ENCODE measurements at regions not wholly inside any gene's neighbourhood (a gene's known extent, or its start where the extent isn't known, plus 50 kb on each side); places are given as distances from the start of the nearest gene placed in this dataset.

DNA sequence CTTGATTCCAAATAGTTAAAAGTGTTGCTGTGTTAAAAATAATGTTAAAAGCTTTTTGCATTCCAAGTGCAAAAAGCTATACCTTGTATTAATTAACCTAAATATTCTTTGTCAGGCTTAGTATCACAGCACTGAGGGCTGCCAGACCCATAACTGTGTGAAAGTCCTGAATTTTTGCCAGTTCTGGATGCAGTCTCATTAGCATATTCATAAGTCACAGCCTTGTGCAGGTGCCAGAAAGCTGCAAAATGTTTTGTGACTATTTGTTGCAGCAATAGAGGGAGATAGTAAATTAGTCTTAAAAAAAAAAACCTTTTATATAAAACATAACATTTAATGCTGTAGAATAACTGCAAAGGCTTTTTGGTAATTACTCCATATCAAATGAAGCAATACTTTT lies 56.6 kb downstream of the SLITRK1 start:
- Histone ChIP-seq H3K4me1 (ENCODE audit: control insufficient read depth, insufficient read depth, low read length) (no peaks in the 10 kb centered on the region), H3K9ac (ENCODE audit: low read length) (no peak overlapping the region), H3K9me3 (ENCODE audit: control insufficient read depth, low read length) (peaks cover 6% of the 10 kb centered on the region), H3K36me3 (ENCODE audit: control insufficient read depth, insufficient read depth, low read length, severe bottlenecking) (no peaks in the 10 kb centered on the region), H3K4me3 (ENCODE audit: low read length) (no peak overlapping the region), H3K27me3 (replicated peaks; ENCODE audit: control insufficient read depth, insufficient read depth, low read length) (no peaks in the 10 kb centered on the region)
- DNase-seq (ENCODE audit: low read depth): peak; percentile 7

DNA sequence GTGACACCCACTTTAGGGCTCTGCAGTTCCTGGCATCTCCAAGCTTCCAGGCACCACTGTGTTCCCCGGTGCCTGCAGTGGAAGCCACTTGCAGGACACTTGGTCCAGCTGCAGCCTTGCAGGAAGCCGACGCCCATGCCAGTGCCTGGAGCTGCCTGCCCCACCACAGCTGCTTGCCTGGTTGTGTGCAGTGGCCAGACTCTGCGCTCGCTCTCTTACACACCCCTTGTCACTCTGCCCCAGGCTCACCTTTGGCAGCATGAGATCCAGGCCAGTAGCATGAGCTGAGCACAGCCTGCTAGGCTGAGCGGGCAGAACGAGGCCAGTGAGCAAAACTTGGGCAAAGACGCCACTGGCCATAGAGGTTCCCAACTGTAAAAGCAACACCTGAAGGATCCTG lies 57.7 kb downstream of the SLITRK1 start:
- Histone ChIP-seq H3K4me1 (ENCODE audit: control insufficient read depth, insufficient read depth, low read length) (no peaks in the 10 kb centered on the region), H3K9me3 (ENCODE audit: control insufficient read depth, low read length) (peaks cover 6% of the 10 kb centered on the region), H3K27me3 (replicated peaks; ENCODE audit: control insufficient read depth, insufficient read depth, low read length) (no peaks in the 10 kb centered on the region), H3K4me3 (ENCODE audit: low read length) (no peak overlapping the region), H3K9ac (ENCODE audit: low read length) (no peak overlapping the region), H3K36me3 (ENCODE audit: control insufficient read depth, insufficient read depth, low read length, severe bottlenecking) (no peaks in the 10 kb centered on the region)
- DNase-seq (ENCODE audit: low read depth): no peak

DNA sequence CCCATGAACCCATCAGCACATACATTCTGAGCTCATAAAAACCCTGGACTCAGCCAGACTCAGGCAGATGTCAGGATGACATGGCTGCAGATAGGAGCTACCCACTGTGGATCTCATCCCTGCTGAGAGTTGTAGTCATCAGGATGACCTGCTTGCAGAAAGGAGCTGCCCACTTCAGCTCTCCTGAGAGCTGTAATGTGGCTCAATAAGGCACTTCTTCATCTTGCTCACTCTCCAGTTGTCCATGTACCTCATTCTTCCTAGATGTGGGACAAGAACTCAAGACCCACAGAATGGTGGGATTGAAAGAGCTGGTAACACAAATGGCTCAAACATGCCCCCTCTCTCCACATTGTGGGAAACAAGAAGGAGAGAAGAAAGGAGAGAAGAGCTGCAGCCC lies 58.2 kb downstream of the SLITRK1 start:
- no peaks in the 10 kb centered on the region for H3K27me3 ChIP-seq (replicated peaks; ENCODE audit: control insufficient read depth, insufficient read depth, low read length)
- no peaks in the 10 kb centered on the region for H3K4me1 ChIP-seq (ENCODE audit: control insufficient read depth, insufficient read depth, low read length)
- no peak for DNase-seq (ENCODE audit: low read depth)
- H3K9me3 ChIP-seq (ENCODE audit: control insufficient read depth, low read length): peaks cover 6% of the 10 kb centered on the region
- H3K36me3 ChIP-seq (ENCODE audit: control insufficient read depth, insufficient read depth, low read length, severe bottlenecking): no peaks in the 10 kb centered on the region
- H3K9ac ChIP-seq (ENCODE audit: low read length): no peak overlapping the region
- no peak overlapping the region for H3K4me3 ChIP-seq (ENCODE audit: low read length)

DNA sequence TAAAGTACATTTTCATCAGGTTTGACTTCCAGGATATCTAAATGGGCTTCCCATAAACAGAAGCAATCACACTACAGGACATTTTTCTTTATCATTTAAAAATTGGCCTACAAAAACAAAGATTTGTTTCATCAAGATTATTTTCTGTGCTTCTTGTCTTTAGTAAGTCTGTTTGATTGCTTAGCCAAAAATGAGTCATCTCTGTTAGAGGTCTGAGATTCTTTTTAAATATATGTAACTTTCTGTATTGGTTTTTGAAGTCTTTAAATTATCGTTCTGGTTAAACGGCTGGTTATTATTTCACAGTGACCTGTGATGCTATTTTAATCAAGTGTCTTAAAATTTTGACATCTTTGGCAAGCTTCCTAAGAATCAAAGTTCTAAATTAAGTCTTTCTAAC lies 62.7 kb downstream of the SLITRK1 start:
- H3K27me3 ChIP-seq (replicated peaks; ENCODE audit: control insufficient read depth, insufficient read depth, low read length): no peaks in the 10 kb centered on the region
- no peaks in the 10 kb centered on the region for H3K36me3 ChIP-seq (ENCODE audit: control insufficient read depth, insufficient read depth, low read length, severe bottlenecking)
- H3K9ac ChIP-seq (ENCODE audit: low read length): no peak overlapping the region
- H3K4me1 ChIP-seq (ENCODE audit: control insufficient read depth, insufficient read depth, low read length): no peaks in the 10 kb centered on the region
- peak; percentile 29 for DNase-seq (ENCODE audit: low read depth)
- no peak overlapping the region for H3K4me3 ChIP-seq (ENCODE audit: low read length)
- peaks cover 6% of the 10 kb centered on the region for H3K9me3 ChIP-seq (ENCODE audit: control insufficient read depth, low read length)

DNA sequence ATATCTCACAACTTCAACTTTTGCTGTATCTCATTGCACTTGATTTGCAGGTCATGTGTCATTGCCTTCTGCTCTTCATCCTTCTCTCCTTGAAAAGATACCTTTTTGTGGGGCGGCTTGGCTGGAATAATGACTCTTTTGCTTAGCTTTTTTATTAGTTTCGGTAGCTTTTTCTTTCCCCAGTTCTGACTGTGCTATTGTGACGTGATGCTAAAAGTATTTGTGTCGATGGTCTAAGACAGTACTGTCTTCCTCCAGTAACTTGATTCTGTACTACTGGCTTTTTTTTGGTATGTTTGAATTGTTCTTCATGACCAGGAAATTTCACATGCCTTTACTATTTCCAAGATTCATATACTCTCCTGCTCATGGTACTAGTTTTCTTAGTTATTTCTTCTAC lies 63.1 kb downstream of the SLITRK1 start:
- Histone ChIP-seq H3K36me3 (ENCODE audit: control insufficient read depth, insufficient read depth, low read length, severe bottlenecking) (no peaks in the 10 kb centered on the region), H3K4me3 (ENCODE audit: low read length) (no peak overlapping the region), H3K4me1 (ENCODE audit: control insufficient read depth, insufficient read depth, low read length) (no peaks in the 10 kb centered on the region), H3K9ac (ENCODE audit: low read length) (no peak overlapping the region), H3K9me3 (ENCODE audit: control insufficient read depth, low read length) (peaks cover 6% of the 10 kb centered on the region), H3K27me3 (replicated peaks; ENCODE audit: control insufficient read depth, insufficient read depth, low read length) (no peaks in the 10 kb centered on the region)
- no peak for DNase-seq (ENCODE audit: low read depth)

DNA sequence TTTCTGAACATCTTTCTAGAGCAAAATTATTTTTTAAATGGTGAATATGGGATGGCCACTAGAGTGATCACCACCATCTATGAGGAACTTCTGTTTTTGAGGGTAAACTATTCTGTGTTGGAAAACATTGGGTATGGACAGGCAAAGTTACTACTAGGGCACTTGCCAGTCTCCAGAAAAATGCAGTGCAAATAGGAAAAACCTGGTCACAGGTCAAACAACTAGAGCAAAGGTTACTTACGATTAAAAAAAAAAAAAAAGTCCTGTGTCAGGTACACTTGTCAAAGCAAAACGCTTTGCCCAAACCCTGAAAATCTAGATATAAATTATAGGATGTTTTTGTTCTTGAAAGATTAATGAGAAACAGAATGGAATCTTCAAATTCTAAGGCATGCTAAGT lies 66.2 kb downstream of the SLITRK1 start:
- Histone ChIP-seq H3K4me1 (ENCODE audit: control insufficient read depth, insufficient read depth, low read length) (no peaks in the 10 kb centered on the region), H3K4me3 (ENCODE audit: low read length) (no peak overlapping the region)

DNA sequence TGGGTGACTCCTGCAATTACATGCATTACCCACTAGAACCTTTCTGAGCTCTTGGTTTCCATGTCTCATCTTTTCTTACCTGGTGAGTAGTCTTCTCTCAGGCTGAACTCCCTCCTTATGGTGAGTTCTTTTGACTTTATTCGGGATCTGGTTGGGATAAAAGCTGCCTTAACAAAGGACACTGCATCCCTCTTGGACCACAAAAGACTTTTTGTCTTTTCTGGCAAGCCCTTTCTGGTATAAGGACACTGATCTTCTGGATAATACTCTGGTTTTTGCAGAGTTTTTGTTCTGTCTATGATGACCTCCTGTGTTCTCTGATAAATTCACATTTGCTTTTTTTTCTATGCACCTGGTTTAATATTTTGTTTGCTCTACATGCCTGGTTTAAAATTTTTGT lies 66.7 kb downstream of the SLITRK1 start:
- Histone ChIP-seq H3K4me1 (ENCODE audit: control insufficient read depth, insufficient read depth, low read length) (no peaks in the 10 kb centered on the region), H3K36me3 (ENCODE audit: control insufficient read depth, insufficient read depth, low read length, severe bottlenecking) (no peaks in the 10 kb centered on the region), H3K27me3 (replicated peaks; ENCODE audit: control insufficient read depth, insufficient read depth, low read length) (no peaks in the 10 kb centered on the region), H3K4me3 (ENCODE audit: low read length) (no peak overlapping the region), H3K9ac (ENCODE audit: low read length) (no peak overlapping the region), H3K9me3 (ENCODE audit: control insufficient read depth, low read length) (no peaks in the 10 kb centered on the region)
- no peak for DNase-seq (ENCODE audit: low read depth)

More for the DNA sequence above, 66.2 kb downstream of the SLITRK1 start:
- no peak for DNase-seq (ENCODE audit: low read depth)
- Histone ChIP-seq H3K9ac (ENCODE audit: low read length) (no peak overlapping the region), H3K36me3 (ENCODE audit: control insufficient read depth, insufficient read depth, low read length, severe bottlenecking) (no peaks in the 10 kb centered on the region), H3K27me3 (replicated peaks; ENCODE audit: control insufficient read depth, insufficient read depth, low read length) (no peaks in the 10 kb centered on the region), H3K9me3 (ENCODE audit: control insufficient read depth, low read length) (no peaks in the 10 kb centered on the region)

DNA sequence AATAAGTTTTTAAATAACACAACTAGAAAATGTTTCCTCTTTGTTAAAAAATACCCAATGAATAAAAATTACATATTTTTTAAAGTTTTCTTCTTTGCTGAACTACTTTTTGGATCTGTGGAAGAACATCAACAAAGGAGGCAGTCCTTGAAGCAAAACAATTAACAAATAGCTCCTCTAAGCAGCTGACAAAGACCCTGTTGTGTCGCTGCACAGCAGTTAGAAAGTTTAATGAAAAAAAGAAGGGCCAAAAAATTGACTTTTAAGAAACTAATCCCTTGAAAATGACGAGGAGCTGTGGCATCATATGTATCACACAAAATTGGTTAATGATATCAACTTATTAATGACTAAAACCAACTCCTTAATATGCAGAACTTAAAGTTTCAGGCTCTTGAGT lies 72.1 kb downstream of the SLITRK1 start:
- Histone ChIP-seq H3K9ac (ENCODE audit: low read length) (no peak overlapping the region), H3K36me3 (ENCODE audit: control insufficient read depth, insufficient read depth, low read length, severe bottlenecking) (no peaks in the 10 kb centered on the region), H3K4me1 (ENCODE audit: control insufficient read depth, insufficient read depth, low read length) (no peaks in the 10 kb centered on the region), H3K9me3 (ENCODE audit: control insufficient read depth, low read length) (no peaks in the 10 kb centered on the region), H3K27me3 (replicated peaks; ENCODE audit: control insufficient read depth, insufficient read depth, low read length) (no peaks in the 10 kb centered on the region), H3K4me3 (ENCODE audit: low read length) (no peak overlapping the region)
- DNase-seq (ENCODE audit: low read depth): no peak

DNA sequence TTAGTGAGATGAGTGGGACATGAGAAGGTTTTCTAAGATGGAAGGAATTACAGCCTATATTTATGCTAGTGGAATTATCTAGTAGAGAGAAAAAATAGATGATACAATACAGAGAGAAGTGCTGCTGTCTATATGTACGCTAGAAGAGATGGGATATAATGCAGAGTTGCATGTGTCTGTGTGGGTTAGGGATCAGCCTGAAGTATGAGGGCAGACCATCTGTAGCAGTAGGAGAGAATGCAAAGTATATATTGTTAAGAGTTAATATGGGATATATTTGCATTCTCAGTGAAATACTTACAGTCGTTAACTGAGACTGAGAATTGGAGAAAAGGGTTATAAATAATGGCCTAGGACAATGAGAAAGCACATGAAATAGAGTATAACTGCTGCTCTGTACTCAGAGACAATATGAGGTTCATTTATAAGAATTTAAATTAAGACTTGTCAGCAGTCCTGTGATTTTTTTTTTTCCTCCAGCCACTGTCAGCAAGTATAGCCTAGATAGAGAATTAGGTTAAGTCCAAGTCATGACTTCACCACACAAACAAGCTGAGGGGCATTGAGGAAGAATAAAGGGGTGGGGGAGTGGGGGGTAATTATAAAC lies 77.8 kb downstream of the SLITRK1 start:
- Histone ChIP-seq H3K9me3 (ENCODE audit: control insufficient read depth, low read length) (no peaks in the 10 kb centered on the region), H3K4me1 (ENCODE audit: control insufficient read depth, insufficient read depth, low read length) (no peaks in the 10 kb centered on the region), H3K4me3 (ENCODE audit: low read length) (no peak overlapping the region), H3K27me3 (replicated peaks; ENCODE audit: control insufficient read depth, insufficient read depth, low read length) (no peaks in the 10 kb centered on the region), H3K36me3 (ENCODE audit: control insufficient read depth, insufficient read depth, low read length, severe bottlenecking) (no peaks in the 10 kb centered on the region), H3K9ac (ENCODE audit: low read length) (no peak overlapping the region)
- DNase-seq (ENCODE audit: low read depth): no peak

DNA sequence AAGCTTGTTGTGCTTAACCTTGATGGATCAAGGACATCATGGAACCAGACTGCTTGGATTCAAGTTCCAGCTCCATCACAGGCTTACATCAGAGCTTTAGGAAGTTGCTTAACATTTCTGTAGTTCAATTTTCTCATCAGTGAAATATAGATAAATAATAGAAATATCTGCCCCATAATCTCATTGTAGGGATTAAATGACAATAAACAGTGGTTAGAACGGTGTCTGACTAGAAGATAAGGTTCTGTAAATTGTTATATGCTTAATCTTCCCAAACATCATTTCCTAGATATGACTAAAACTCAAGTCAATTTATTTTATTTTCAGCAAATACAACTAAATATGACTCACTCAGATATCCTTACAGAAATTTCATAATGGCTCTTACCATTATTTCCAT lies 83.5 kb downstream of the SLITRK1 start:
- Histone ChIP-seq H3K9me3 (ENCODE audit: control insufficient read depth, low read length) (no peaks in the 10 kb centered on the region), H3K4me1 (ENCODE audit: control insufficient read depth, insufficient read depth, low read length) (no peaks in the 10 kb centered on the region), H3K36me3 (ENCODE audit: control insufficient read depth, insufficient read depth, low read length, severe bottlenecking) (no peaks in the 10 kb centered on the region), H3K9ac (ENCODE audit: low read length) (no peak overlapping the region), H3K4me3 (ENCODE audit: low read length) (no peak overlapping the region), H3K27me3 (replicated peaks; ENCODE audit: control insufficient read depth, insufficient read depth, low read length) (no peaks in the 10 kb centered on the region)
- peak; percentile 69 for DNase-seq (ENCODE audit: low read depth)

DNA sequence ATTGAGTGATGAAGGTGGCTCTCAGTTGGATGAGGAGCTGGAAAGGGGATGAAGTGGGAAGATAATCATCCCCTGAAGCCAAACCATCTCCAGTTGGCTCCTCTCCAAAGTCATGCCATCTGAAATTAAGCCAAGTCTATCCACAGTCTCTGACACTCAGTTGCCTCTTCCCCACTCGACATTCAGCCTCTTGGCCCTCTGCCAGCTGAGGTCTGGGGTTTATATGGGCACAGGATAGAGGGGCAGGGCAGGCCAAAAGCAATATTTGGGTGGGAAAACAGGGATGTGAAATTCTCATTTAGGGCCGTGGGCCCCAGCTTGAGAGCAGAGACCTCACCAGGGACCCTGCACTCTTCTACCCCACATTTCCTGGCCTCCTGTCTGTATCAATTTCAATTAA lies 85.9 kb downstream of the SLITRK1 start:
- no peaks in the 10 kb centered on the region for H3K27me3 ChIP-seq (replicated peaks; ENCODE audit: control insufficient read depth, insufficient read depth, low read length)
- no peak for DNase-seq (ENCODE audit: low read depth)
- H3K4me3 ChIP-seq (ENCODE audit: low read length): no peak overlapping the region
- H3K9me3 ChIP-seq (ENCODE audit: control insufficient read depth, low read length): no peaks in the 10 kb centered on the region
- H3K36me3 ChIP-seq (ENCODE audit: control insufficient read depth, insufficient read depth, low read length, severe bottlenecking): no peaks in the 10 kb centered on the region
- H3K4me1 ChIP-seq (ENCODE audit: control insufficient read depth, insufficient read depth, low read length): no peaks in the 10 kb centered on the region
- no peak overlapping the region for H3K9ac ChIP-seq (ENCODE audit: low read length)

DNA sequence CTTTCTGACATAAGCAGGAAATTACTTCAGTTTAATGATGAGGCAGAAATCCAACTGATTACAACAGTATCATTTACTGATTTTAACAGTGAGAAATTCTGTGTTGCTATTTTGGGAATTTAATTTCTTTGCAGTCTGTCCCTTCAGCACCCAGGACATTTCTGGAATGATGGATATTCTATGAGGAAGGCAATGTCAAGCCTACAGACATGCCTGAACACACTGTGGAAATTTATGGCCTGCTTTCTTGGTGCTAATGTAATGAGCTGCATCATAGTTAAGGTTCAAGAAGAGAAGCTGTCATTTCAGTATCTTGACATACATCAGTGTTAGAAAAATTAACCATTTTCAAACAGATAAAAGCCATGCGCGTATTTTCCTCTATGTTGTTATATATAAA lies 87.7 kb downstream of the SLITRK1 start:
- peak; percentile 26 for DNase-seq (ENCODE audit: low read depth)

More for the DNA sequence above, 87.7 kb downstream of the SLITRK1 start:
- no peaks in the 10 kb centered on the region for H3K4me1 ChIP-seq (ENCODE audit: control insufficient read depth, insufficient read depth, low read length)
- no peaks in the 10 kb centered on the region for H3K36me3 ChIP-seq (ENCODE audit: control insufficient read depth, insufficient read depth, low read length, severe bottlenecking)
- H3K4me3 ChIP-seq (ENCODE audit: low read length): no peak overlapping the region
- H3K27me3 ChIP-seq (replicated peaks; ENCODE audit: control insufficient read depth, insufficient read depth, low read length): no peaks in the 10 kb centered on the region
- no peak overlapping the region for H3K9ac ChIP-seq (ENCODE audit: low read length)
- no peaks in the 10 kb centered on the region for H3K9me3 ChIP-seq (ENCODE audit: control insufficient read depth, low read length)
